SIG-M5 (cell line): ENCODE measurements at regions not wholly inside any gene's neighbourhood (a gene's known extent, or its start where the extent isn't known, plus 50 kb on each side); places are given as distances from the start of the nearest gene placed in this dataset.

Source experiments
- DNase-seq: peaks from one replicate; lab custom pipeline; 2025; lab: John Stamatoyannopoulos, UW

DNA sequence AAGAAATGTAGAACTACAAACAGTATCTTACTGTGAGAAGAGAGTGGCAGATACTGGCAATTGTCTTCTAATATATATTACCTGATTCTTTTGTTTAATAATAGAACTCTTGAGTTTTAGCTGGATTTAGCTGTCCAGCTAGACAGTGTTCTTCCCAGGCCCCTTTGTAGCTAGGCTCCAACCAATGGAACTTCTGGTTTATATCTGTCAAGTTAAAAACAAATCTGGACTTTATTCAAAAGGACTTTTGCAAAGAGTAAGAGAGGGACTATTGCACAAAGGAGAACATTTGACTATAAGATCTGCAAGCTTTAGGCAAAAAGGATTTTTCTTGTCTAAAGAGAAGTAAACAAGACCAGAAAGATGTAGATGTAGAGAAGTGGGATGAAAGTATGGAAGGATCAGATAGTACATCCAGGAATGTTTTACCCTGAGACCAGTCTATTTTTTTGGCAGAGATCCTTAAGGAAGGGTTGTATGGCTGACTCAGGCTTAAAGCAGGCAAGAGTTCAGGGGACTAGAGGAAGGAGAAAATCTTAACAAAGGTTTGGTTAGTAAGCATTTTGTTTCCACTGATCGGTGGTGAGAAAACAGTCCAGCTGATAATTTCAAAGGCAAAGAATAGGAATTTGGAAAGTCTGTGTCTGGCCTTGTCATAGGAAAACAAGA is 111.1 kb upstream of the PLEKHA5 start:
- no peak for DNase-seq

DNA sequence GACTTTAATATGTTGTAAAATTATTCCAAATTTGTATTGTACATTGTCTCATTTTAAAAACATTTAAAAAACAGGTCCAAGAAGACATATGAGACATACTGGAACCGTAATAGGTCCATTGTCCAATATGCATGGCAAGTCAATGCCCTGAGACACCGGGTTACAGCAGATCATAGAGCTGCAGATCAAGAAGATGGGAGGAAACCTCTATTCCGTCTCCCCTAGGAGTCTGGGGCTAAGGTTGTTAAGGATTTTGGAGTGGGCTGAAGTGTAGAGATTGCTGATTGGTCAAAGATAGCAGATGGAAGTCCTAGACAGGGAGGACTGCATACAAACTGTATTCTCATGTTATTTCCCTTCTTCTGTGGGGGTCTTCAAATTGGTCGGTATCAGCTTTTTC is 108.3 kb upstream of the PLEKHA5 start:
- no peak for DNase-seq

DNA sequence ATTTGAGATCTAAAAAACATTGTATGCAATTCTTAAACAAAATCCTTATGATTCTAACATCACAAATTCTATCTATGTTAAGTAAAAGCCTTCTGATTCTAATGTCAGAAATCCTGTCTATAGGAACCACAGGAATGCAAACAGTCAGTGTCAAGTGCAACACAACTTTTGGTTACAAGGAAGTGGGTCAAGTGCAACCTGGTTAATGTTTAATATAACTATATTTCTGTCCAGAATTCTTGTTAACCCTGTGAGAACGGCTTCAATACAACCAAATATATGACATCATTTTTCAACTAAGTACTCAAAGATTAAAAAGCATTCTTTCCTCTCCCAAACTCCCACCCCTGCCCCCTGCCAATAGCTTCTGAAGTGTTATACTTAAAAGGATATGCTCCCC is 107.9 kb upstream of the PLEKHA5 start:
- DNase-seq = no peak

DNA sequence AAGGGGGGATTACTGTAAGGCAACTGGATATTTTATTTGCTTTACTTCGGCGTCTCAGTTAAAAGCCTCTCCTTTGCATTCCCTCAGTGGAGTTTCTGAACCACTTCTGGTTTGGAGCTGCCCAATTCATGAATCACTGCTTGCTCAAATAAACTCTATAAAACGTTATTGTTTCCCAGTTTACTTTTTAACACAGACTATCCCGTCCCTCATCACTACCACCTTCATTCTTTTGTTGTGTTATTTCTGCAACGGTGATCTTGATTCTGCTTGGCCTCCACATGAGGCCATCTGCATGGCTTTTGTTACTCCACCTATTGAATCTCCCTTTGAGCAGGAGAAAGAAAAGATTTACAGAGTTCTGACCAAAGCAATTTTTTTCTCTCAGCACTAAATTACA is 104.0 kb upstream of the PLEKHA5 start:
- DNase-seq = no peak

DNA sequence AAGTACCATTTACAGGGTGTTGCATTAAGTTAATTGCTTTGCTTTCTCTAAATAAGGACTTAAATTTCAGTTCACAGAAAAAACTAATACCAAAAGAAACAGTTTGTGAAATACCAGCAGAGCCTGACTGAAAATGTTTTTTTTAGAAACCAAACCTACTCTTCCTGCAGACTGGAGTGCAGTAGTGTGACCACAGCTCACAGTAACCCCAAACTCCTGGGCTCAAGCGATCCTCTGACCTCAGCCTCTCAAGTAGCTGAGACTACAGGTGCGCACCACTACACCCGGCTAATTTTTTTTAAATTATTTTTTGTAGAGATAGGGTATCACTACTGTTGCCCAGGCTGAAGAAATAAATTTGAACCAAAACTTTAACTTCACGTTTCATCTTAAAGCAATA is 103.5 kb upstream of the PLEKHA5 start:
- no peak for DNase-seq

DNA sequence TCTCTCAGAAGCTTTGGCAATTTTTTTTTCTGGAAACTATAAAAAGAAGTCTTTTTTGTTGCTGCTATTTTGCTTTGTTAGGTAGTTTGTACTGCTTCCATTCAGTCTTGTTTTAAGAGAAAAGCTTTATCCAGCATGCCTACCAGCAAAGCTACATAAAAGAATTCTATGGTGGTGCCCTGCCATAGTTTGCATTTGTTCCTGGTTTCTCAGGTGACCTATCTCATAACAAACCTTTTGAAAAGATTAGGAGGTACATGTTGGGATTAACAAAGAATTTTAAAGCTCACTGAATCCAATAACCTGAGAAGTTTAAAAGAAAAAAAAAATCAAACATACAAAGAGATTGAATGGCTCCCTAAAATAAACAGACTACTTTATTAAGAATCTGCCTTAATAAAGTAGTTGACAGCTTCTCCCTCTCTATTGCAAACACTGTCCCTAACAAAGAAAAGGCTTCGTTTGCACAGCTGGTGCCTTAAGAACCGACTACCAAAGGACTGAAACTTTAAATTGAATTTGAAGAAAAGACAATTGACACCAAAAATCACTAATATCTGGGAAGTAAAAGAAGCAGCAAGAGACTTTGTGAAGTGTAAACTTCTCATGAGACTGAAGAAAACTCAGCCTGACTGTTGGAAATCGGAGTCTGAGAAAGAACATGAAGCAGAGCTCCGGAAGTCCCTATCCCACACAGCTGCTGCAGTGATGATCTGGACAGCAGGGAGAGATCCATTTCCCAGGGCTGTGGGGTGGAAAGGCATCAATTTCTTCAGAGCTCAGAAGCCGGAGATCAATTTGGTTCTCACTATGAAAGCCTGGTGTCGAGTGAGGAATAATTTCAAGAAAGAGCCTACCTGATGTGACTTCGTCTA is 102.7 kb upstream of the PLEKHA5 start:
- DNase-seq = no peak

DNA sequence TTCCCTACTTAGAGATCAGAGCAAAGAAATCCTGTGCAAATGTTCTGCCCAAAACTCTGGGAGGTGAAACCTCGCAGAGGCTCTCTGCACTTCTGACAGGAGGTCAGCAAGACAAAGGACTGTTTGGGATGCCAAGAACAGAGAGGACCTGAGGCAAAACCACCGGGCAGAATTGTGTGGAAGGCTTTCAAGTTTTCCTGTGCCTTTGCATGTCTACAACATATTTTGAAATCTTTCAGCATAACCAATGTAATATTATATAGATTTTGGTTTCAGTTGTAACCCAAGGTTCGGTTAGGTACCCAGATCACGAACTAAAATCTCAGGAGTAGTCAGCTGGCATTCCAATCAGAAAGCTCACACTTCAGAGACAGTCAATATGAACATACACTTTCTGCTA is 99.4 kb upstream of the PLEKHA5 start:
- no peak for DNase-seq

DNA sequence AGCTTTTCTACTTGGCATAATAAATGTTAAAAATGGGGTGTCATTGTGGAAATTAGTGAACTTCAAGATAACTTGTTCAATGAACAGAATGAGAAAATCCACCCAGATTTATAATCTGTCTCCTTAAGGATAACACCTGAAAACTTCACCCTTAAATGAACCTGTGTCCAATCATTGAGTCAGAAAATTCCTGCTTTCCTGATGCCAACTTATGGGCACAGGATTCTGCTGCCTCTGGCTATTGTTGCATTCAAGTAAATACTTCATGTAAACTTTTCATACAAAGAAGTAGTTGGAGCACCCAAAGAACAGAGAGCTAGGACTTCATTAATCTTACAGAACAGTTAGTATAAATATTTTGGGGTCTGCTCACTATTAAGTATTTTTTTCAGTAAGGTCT is 98.9 kb upstream of the PLEKHA5 start:
- DNase-seq = no peak

DNA sequence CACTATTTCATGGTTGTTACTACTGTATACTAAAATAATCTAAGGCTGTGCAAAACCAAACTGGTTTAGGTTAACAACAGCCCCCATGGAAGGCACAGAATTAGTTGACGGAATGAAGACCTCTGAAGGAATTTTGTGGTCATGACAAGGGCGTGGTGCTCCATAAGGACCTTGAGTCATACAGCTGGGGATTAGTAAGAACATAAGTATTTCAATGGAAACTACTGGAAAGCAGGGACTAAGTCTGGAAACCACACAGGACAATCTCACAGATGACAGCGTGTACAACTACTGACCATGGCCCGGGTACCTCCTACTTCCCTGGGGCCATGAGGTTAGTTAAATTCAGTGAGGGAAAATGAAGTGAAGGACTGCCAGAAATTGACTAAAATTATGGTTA is 98.5 kb upstream of the PLEKHA5 start:
- no peak for DNase-seq

DNA sequence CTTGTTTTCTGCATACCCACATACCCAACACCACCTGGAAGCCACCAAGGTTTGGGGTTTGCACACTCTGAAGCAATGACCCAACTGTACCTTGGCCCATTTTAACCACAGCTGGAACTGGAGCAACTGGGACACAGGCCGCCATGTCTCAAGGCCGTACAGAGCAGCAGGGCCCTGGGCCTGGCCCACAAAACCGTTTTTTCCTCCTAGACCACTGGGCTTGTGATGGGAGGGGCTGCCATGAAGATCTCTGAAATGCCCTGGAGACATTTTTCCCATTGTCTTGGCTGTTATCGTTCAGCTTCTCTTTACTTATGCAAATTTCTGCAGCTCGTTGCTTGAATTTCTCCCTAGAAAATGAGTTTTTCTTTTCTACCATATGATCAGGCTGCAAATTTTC is 96.7 kb upstream of the PLEKHA5 start:
- DNase-seq = no peak

DNA sequence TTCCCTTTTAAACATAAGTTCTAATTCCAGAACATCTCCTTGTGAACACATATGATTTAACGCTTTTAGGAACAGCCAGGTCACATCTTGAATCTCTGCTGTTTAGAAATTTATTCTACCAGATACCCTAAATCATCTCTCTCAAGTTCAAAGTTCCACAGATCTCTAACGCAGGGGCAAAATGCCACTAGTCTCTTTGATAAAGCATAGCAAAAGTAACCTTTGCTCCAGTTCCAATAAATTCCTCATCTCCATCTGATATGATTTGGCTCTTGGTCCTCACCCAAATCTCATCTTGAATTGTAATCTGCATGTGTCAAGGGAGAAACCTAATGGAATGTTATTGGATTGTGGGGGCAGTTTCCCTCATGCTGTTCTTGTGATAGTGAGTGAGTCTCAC is 96.3 kb upstream of the PLEKHA5 start:
- DNase-seq = no peak

DNA sequence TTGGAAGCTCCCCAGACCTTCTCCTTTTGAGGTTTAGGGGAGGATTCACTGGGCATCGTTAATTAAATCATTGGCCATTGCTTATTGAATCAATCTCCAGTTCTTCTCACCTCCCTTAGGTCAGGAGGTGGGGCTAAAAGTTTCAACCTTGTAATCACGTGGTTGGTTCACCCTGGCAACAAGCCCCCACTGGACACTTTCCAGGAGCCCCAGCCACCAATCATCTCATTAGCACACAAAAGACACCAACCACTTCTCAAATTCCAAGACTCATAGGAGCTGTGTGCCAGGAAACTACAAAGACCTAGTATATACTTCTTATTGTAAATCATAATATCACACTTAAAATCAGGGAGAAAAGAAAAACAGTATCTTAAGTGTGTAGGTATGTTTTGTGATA is 94.6 kb upstream of the PLEKHA5 start:
- no peak for DNase-seq

DNA sequence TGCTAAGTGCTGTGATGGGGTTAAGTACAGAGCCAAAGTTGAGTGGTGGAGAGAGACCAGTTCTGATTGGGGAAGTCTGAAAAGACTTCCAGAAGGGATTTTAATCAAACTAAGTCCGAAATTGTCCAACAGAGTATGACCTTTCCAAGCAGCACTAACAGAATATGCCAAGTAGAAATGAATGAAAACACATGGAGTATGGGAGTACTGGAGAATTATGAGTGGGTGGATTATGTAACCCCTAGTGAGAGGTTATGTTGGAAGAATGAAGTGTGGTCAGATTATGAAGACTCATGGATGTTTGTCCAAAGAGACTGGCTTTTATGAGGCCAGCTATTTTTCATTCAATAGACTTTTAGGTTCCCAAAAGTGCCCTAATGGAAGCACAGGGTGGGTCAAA is 94.0 kb upstream of the PLEKHA5 start:
- no peak for DNase-seq

DNA sequence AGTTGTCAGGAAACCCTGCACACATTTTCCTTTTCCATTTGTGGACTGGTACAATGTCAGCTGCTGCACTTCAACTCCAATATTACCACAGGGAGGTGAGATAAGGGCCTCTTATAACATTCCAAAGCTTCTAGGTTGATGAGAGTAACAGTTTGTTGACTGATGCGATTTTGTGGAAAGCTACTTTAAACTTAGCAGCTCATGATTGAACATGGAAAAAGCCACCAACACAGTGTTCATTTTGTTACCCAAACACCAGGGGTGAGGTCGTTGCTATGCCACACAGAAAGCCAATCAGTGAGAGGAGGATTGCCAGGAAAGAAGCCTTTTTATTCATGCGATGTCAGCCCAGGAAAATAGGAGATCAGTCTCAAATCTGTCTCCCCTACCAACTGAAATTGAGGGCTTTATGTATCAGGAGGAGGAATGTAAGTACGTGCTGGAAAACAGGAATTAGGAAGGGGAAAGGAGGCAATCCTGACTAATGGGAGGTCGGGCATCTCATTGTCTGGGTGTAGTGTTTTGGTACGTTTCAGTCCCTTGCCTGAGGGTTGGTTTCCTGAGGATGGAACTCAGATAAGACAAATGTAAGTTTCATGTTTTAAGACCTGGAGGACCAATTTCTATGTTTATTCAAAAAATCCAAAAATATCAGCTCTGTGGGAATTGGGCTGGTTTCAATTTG is 92.7 kb upstream of the PLEKHA5 start:
- DNase-seq = no peak

DNA sequence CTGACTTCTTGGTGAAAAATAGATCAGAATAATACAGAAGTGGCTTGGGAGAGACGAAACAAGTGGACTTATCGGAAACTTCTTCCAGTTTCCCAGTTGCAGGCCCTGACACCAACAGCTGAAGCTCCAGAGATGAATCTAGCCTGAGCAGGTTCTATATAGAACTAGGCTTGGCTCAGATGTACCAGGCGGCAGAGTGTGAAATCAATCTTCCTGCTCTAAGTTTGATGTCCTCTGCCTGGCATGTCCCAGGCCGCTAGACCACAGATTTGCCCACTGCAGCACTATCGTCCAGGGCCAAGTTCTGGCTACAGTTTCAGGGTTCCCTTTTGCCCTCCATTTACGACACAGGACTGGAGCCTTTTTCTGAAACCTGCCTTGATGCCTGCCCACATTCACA is 91.3 kb upstream of the PLEKHA5 start:
- DNase-seq = no peak

DNA sequence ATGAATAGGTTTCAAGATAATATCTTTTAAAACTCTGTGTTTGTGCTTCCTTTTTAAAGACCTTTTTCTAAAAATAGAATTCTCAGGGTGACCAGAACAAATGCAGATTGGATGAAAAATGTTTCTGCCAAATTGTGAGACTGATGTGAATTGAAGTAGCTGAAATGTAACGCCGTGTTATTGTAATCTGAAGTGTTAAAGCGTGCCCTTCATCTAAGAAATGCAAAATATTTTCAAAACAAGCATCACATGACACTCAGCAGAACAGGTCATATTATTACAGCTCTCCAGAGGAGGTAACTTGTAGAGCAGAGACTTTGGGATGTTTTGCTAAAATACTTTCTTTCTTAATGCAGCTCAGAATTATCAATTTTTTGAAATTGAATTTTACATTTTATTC is 90.0 kb upstream of the PLEKHA5 start:
- no peak for DNase-seq

DNA sequence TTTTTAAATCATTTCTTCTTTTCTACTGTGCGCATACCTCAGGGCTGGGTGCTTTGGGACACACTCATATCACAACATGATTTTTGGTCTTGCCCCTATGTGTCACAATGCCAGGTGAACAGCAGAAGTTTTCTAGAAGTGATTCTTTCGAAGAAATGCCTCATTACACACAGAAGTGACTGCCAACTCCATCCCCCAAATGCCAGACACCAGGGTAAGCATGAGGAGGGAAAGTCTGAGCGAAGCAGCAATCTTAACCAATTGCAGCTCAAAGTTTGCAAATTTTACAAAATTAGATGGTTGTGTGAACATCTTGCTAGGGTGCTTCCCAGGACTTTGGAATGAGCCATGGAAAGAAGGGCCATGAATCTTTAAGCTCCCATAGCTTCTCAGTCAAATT is 87.3 kb upstream of the PLEKHA5 start:
- no peak for DNase-seq

DNA sequence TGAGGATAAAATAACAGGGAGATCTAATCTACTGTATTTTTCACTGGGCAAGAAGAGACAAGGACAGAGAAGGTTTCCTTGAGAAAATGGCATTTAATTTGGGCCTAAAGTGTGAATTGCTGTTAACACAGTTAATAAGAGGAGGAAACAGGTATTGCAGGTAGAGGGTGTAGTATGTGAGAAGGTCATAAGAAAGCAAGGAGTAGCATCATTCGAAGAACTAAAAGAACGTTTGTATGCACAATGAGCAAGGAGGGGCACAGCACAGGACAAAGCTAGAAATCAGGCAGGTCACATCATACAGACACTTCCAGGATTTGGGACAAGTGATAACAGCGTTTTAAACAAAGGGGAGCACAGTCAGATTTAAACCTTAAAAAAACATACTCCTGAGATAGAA is 85.1 kb upstream of the PLEKHA5 start:
- no peak for DNase-seq

DNA sequence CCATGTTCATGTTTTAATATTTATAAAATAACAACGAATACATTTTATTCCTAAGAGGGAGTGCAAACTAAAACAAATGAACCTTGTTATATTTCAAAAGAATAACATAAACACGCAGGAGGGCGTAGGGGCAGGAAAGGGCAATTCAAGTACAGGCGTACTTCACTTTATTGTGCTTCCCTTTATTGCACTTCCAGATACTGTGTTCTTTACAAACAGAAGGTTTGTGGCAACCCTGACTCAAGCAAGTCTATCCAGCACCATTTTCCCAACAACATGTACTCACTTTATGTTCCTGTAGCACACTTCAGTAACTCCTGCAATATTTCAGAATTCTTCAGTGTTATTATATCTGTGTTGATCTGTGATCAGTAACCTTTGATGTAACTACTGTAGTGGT is 84.6 kb upstream of the PLEKHA5 start:
- no peak for DNase-seq

DNA sequence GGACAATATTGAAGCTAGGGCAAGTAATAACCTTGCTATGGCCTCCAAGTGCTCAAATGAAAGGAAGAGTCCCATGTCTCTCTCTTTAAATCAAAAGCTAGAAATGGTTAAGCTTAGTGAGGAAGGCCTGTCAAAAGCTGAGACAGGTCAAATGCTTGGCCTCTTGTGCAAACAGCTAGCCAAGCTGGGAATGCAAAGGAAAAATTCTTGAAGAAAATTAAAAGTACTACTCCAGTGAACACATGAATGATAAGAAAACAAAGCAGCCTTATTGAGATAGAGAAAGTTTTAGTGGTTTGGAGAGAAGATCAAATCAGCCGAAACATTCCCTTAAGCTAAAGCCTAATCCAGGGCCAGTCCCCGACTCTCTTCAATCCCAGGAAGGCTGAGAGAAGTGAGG is 84.1 kb upstream of the PLEKHA5 start:
- DNase-seq = no peak

DNA sequence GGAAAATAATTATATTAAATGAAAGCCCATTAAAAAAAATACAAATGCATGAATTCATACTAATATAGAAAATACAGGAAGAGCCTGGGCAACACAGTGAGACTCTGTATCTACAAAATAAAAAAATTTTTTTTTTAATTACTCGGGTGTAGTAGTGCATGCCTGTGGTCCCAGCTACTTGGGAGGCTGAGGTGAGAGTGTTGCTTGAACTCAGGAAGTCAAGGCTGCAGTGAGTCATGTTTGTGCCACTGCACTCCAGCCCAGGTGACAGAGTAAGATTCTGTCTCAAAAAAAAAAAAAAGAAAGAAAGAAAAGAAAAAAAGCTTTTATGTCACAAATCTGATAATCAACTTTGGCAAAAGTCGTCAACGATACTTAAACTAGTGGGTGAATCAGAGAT is 80.6 kb upstream of the PLEKHA5 start:
- DNase-seq = no peak

DNA sequence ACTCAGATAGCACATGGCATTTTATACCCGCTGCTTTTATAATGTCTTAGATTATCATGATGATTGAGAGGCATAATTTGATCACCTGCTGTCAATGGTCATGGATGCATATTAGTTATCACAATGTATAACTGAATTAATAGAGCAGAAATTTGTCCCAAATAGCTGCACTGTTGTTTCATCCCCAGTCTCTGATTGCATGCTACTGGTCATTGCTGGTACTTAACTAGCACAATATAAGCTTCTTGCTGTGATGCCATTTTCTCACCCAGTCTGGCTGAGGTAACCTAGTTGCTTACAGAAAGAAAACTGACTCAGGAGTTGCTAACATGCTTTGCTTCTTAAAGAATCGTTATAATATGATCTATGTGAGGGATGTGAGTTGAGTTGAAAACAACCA is 76.8 kb upstream of the PLEKHA5 start:
- DNase-seq = no peak

DNA sequence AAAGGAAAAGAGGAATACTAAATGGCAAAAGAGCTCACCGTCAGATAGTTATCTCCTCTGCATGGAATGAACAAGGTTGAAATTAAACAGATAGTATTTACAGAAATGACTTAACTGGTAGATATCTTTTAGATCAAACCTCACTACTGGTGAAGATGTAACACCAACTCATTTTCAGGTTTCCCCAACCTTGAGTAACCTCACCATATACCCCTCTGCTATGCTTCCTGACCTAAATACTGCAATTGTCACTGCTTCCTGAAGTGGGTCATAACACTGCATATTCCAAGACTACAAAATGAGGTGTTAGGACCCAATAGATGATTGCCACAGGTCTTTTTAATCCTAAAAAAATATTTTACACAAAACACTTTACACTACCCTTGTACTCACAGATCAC is 76.3 kb upstream of the PLEKHA5 start:
- no peak for DNase-seq
